ENCODE measurements at regions not wholly inside any gene's neighbourhood (a gene's known extent, or its start where the extent isn't known, plus 50 kb on each side); places are given as distances from the start of the nearest gene placed in this dataset.

DNA sequence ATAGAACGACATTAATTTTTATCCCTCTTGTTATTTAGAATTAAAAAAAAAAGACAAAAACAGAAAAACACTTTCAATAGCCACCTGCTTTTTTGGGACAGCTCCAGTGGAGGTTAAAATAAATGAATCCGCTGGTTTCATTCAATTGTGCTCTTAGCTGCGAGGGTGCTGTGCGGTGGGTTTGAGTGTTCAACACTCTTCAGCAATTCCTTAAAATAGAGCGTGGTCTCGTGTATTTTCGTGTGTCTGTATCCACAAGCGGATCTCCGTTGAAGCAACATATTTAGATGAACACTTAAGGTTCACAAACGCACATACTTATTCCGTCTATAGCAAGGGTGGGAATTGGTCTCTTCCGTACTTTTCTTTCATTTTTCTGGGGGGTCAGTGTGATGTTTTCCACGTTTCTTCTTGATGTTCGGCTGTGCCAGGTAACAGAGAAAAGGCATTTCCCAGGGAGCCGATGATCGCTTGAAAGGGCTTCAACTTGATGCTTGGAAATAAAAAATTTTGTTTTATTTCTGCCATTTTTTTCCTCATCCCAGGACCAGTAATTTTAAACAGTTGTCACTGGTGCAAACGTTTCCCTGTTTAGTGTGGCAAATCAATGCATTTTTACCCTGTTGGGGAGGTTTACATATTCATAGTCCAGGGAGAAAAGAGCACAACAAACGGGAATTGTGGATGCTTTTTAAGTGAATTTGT lies 297.9 kb downstream of the IRF8 start:
- DNase-seq (ENCODE audit: low read depth) = no peak

GRCh38 chr16:86198206-86199118 lies 299.5 kb downstream of the IRF8 start:
- DNase-seq (ENCODE audit: low read depth) = no peak

GRCh38 chr16:86199182-86199581 lies 300.2 kb downstream of the IRF8 start:
- no peak for DNase-seq (ENCODE audit: low read depth)

DNA sequence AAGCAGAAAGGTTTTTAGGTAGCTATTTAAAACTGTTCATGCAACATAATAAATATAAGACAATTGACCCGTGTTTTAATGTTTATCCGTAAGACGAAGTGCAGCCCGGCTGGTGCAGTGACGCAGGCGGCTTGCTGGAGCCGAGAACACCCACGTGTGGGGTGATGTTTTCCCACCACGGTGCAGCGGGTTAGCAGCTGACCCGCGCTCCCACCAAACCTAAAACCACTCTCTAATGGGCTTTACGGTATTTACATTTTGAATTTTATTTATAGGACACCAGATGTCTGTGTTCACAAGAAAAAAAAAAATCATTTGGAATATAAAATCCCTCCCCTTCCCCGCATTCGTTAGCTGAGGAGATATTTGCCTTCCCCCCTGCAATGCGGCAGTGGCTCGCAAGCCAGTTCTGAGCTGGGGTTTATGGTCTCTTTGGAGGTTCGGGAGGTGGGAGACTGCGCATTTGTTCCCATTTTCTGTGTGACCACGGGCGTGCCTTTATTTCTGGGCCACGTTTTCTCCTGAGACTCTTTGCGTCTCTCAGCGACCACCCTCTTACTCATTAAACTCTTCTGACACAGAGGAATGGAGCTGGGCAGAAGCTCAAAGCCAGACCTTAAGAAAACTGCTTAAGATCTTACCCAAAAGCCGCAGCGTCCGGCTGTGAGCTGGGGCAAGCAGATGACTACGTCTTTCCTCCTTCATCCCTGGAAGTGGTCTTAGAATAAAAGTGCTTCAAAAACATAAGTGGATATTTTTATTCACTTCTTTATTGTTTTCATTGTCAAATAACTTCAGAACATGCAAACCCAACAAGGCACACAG lies 301.1 kb downstream of the IRF8 start:
- no peak for DNase-seq (ENCODE audit: low read depth)

- DNase-seq (ENCODE audit: low read depth) = no peak
These were observed 301.8 kb downstream of the IRF8 start for GRCh38 chr16:86200722-86201121.

DNA sequence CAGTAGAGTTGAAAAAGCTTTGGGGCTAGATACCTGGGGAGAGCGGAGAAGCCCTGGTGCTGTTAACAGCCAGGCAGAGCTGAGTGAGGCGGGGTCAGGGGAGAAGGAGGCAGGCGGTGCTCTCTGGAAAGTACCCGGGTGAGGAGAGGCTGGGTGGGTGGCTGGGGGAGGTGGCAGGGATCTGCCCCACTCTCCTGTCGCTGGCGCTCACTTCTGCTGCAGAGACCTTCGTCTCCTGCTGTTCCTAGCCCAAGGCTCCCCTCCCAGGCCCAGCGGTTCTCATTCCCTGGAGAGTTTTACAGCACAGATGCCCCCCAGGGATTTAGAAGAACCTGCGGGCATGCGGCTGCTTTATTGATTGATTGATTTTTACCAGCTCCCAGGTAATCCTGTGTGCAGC lies 302.8 kb downstream of the IRF8 start:
- DNase-seq (ENCODE audit: low read depth) = no peak

DNA sequence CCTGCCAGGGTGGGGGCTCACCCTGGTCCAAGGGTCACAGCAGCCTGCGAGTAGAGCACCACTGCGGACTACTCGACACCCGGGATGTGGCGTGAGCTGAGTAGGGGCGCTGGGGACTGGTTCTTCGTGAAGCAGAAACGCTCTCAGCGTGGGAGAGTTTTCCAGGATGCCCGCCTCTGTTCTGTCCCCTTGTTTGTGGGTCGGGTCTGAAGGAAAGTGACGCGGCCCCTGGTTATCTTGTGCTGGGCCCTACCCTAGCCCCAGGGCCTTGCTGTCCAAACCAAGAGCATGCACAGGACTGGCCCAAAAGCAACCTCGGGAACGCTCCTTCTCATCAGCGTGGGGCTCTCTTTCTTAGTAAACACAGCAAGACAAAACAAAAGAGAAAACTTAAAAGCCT lies 303.3 kb downstream of the IRF8 start:
- DNase-seq (ENCODE audit: low read depth) = no peak

GRCh38 chr16:86202760-86203426 lies 303.9 kb downstream of the IRF8 start:
- DNase-seq (ENCODE audit: low read depth) = no peak

- DNase-seq (ENCODE audit: low read depth) = no peak
These were observed 304.8 kb downstream of the IRF8 start for GRCh38 chr16:86203557-86204275.

- DNase-seq (ENCODE audit: low read depth) = no peak
These were observed 304.6 kb upstream of the FOXF1 start for GRCh38 chr16:86205521-86206245.

DNA sequence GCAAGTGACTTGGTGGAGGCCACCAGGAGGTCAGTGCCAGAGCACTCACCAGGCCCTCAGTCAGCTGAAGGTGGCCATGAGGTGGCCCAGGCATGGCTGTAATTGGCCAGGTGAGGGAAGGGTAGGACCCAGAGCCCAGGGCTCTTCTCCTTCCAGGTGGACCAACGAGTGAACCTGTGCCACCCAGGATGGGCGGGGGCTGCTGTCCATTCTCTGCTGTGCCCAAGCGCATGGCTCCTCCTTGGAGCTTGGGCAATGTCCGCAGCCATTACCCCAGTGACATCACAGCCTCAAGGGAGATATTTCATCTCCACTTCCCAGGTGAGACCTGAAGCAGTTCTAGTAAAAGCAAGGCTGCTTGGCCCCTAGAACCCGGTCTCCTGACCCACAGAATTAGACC lies 303.0 kb upstream of the FOXF1 start:
- no peak for DNase-seq (ENCODE audit: low read depth)

GRCh38 chr16:86209202-86209601 lies 301.1 kb upstream of the FOXF1 start:
- no peak for DNase-seq (ENCODE audit: low read depth)

- DNase-seq (ENCODE audit: low read depth) = no peak
These were observed 299.7 kb upstream of the FOXF1 start for GRCh38 chr16:86210403-86211193.

GRCh38 chr16:86211265-86211664 lies 299.1 kb upstream of the FOXF1 start:
- DNase-seq (ENCODE audit: low read depth) = no peak

GRCh38 chr16:86211800-86212199 lies 298.5 kb upstream of the FOXF1 start:
- no peak for DNase-seq (ENCODE audit: low read depth)

DNA sequence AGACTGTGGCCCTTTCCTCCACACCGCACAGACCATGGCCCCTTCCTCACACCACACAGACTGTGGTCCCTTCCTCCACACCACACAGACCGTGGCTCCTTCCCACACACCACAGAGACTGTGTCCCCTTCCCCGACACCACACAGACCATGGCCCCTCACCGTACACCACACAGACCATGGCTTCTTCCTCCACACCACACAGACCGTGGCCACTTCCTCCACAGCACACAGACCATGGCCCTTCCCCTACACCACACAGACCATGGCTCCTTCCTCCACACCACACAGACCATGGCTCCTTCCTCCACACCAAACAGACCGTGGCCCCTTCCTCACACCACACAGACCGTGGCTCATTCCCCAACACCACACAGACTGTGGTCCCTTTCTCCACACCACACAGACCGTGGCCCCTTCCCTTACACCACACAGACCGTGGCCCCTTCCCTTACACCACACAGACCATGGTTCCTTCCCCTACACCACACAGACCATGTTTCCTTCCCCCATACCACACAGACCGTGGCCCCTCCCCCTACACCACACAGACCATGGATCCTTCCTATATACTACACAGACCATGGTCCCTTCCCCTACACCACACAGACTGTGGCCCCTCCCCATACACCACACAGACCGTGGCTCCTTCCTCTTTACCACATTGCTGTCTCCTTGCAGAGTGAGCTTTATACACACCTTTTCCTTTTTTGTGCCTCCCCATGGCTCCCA lies 297.5 kb upstream of the FOXF1 start:
- no peak for DNase-seq (ENCODE audit: low read depth)

DNA sequence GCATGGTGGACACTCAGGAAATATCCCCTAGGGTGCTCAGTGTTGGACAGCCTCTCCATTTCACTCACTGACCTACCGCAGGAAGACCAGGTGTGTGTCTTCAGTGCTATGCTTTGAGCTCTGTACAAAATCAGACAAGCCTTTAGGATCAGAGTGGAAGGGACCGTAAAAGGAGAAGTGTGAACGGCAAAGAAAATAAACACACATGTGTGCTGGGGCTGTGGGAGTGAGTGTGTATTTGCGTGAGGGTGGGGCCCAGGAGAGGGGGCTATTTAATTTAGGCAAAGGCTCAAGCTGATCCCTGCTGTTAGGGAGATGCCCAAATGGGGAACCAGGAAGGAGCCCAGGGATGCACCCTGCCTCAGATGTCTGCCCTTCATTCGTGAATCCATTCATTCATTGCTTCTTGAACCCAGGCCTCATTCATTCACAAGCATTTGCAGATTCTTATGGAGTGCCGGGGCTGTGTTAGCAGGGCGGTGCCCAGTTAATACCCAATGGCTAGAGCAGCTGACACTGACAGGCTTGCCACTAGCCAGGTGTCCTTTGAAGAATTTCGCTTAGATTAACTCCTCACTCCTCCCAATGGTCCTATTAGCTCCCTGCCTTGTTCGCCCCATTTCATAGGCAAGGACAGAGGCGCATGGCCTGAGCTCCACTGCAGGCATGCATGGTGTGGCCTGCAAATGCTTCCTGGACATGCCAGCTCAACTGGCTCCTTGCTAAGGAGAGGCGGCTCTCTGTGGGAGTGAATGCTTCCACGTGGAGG lies 296.7 kb upstream of the FOXF1 start:
- DNase-seq (ENCODE audit: low read depth) = no peak

Measured in renal cortical epithelial cell (primary cell).